Natural killer cell treated with Interleukin-12 subunit alpha and Interleukin-12 subunit beta and Interleukin-15 and Interleukin-18, amount 100 ng/mL, for 72 hours (primary cell): ENCODE measurements at regions not wholly inside any gene's neighbourhood (a gene's known extent, or its start where the extent isn't known, plus 50 kb on each side); places are given as distances from the start of the nearest gene placed in this dataset.

ENCODE experiments used
- ATAC-seq, 2 donors: fragments of 150-1000 bp; cut with Tn5 transposase in 1 of 2; sonication (Bioruptor Pico), chemical (Tn5 transposase) in 1 of 2; 2 replicates each; pipeline ENCODE4 v1.10.0; 2021
- DNase-seq: peaks from one replicate; pipeline ENCODE4 v3.0.0; 2022; ENCODE audit warnings: low spot score
- H3K27ac Mint-ChIP-seq, 2 donors: 1 replicate in 1 of 2; 2 replicates in 1 of 2; pipeline ENCODE4 v1.8.0; 2022; ENCODE audit warnings: mixed read lengths in 2 of 2, mild to moderate bottlenecking in 1 of 2, moderate library complexity in 1 of 2
- H3K27me3 Mint-ChIP-seq, 2 donors: 1 replicate in 1 of 2; 2 replicates in 1 of 2; pipeline ENCODE4 v1.8.0; 2022; ENCODE audit warnings: mixed read lengths in 2 of 2
- H3K36me3 Mint-ChIP-seq: one replicate; pipeline ENCODE4 v1.8.0; 2022; ENCODE audit warnings: mixed read lengths
- H3K4me1 Mint-ChIP-seq, 2 donors: 1 replicate in 1 of 2; 2 replicates in 1 of 2; pipeline ENCODE4 v1.8.0; 2022; ENCODE audit warnings: low read depth in 2 of 2, mixed read lengths in 2 of 2, mild to moderate bottlenecking in 1 of 2
- H3K4me3 Mint-ChIP-seq: one replicate; pipeline ENCODE4 v1.8.0; 2022; ENCODE audit warnings: mixed read lengths
- H3K9me3 Mint-ChIP-seq: 2 replicates; pipeline ENCODE4 v1.8.0; 2022; ENCODE audit warnings: mixed read lengths

GRCh38 chr6:139429580-139430145 lies 55.2 kb upstream of the CITED2 start:
- no peaks in the 10 kb centered on the region for H3K9me3 Mint-ChIP-seq
- H3K27ac Mint-ChIP-seq = no peak overlapping the region
- peaks cover 7% of the 10 kb centered on the region in 2 donors for H3K27me3 Mint-ChIP-seq
- no peak overlapping the region for H3K4me3 Mint-ChIP-seq
- DNase-seq (no peak), ATAC-seq (no peak)
- H3K36me3 Mint-ChIP-seq = no peaks in the 10 kb centered on the region
- peaks cover 0 to 2% of the 10 kb centered on the region in 2 donors for H3K4me1 Mint-ChIP-seq

- no peak overlapping the region for H3K27ac Mint-ChIP-seq
- no peak overlapping the region for H3K4me3 Mint-ChIP-seq
- H3K4me1 Mint-ChIP-seq = no peaks in the 10 kb centered on the region
- ATAC-seq (no peak), DNase-seq (no peak)
- no peaks in the 10 kb centered on the region for H3K36me3 Mint-ChIP-seq
- no peaks in the 10 kb centered on the region for H3K9me3 Mint-ChIP-seq
- peaks cover 7 to 9% of the 10 kb centered on the region in 2 donors for H3K27me3 Mint-ChIP-seq
Observed at GRCh38 chr6:139427199-139427598, 52.8 kb upstream of the CITED2 start.

GRCh38 chr6:139426795-139427194 lies 52.3 kb upstream of the CITED2 start:
- DNase-seq (no peak), ATAC-seq (no peak)
- Mint-ChIP-seq H3K27ac (no peak overlapping the region), H3K4me1 (no peaks in the 10 kb centered on the region), H3K27me3 (peaks cover 7 to 9% of the 10 kb centered on the region in 2 donors), H3K36me3 (no peaks in the 10 kb centered on the region), H3K4me3 (no peak overlapping the region), H3K9me3 (no peaks in the 10 kb centered on the region)

GRCh38 chr6:139425780-139426179 lies 51.3 kb upstream of the CITED2 start:
- Mint-ChIP-seq H3K27ac (no peak overlapping the region), H3K27me3 (peaks cover 7 to 11% of the 10 kb centered on the region in 2 donors), H3K36me3 (no peaks in the 10 kb centered on the region), H3K4me3 (no peak overlapping the region), H3K9me3 (no peaks in the 10 kb centered on the region), H3K4me1 (no peaks in the 10 kb centered on the region)
- no peak for DNase-seq
- no peak for ATAC-seq

GRCh38 chr6:139423971-139424667 lies 49.7 kb upstream of the CITED2 start:
- ATAC-seq (no peak), DNase-seq (no peak)
- H3K4me1 Mint-ChIP-seq = no peaks in the 10 kb centered on the region
- H3K36me3 Mint-ChIP-seq = no peaks in the 10 kb centered on the region
- peaks cover 8 to 11% of the 10 kb centered on the region in 2 donors for H3K27me3 Mint-ChIP-seq
- H3K9me3 Mint-ChIP-seq = no peaks in the 10 kb centered on the region
- H3K4me3 Mint-ChIP-seq = no peak overlapping the region
- H3K27ac Mint-ChIP-seq = no peak overlapping the region
